ENCODE measurements at regions not wholly inside any gene's neighbourhood (a gene's known extent, or its start where the extent isn't known, plus 50 kb on each side); places are given as distances from the start of the nearest gene placed in this dataset.
"Not testable (repeated sequence)": the region's sequence is repeated elsewhere in the genome, so short reads cannot be mapped to it uniquely, and the experiment has no call there.

GRCh38 chr5:6096101-6096500, 282.2 kb downstream of the MED10 start:
- no peaks in the 10 kb centered on the region for H3K27me3 ChIP-seq (ENCODE audit: insufficient read depth, low read length, poor library complexity)
- H3K4me3 ChIP-seq (ENCODE audit: low read depth in 1 of 2, low read length in 2 of 2) = no peak overlapping the region
- H4K20me1 ChIP-seq (ENCODE audit: insufficient read depth, low read length) = no peaks in the 10 kb centered on the region
- H2AFZ ChIP-seq (ENCODE audit: low read depth, low read length) = no peak overlapping the region
- DNase-seq = no peak
- no peak overlapping the region for H3K27ac ChIP-seq (ENCODE audit: low read length)
- no peaks in the 10 kb centered on the region for H3K79me2 ChIP-seq (ENCODE audit: insufficient read depth, low read length)
- H3K36me3 ChIP-seq (ENCODE audit: insufficient read depth, low read length) = no peaks in the 10 kb centered on the region
- no peaks in the 10 kb centered on the region for H3K9me3 ChIP-seq (ENCODE audit: insufficient read depth, low read length, severe bottlenecking)
- H3K4me2 ChIP-seq (ENCODE audit: insufficient read depth, low read length) = no peak overlapping the region
- TF ChIP-seq, protein P1, sequence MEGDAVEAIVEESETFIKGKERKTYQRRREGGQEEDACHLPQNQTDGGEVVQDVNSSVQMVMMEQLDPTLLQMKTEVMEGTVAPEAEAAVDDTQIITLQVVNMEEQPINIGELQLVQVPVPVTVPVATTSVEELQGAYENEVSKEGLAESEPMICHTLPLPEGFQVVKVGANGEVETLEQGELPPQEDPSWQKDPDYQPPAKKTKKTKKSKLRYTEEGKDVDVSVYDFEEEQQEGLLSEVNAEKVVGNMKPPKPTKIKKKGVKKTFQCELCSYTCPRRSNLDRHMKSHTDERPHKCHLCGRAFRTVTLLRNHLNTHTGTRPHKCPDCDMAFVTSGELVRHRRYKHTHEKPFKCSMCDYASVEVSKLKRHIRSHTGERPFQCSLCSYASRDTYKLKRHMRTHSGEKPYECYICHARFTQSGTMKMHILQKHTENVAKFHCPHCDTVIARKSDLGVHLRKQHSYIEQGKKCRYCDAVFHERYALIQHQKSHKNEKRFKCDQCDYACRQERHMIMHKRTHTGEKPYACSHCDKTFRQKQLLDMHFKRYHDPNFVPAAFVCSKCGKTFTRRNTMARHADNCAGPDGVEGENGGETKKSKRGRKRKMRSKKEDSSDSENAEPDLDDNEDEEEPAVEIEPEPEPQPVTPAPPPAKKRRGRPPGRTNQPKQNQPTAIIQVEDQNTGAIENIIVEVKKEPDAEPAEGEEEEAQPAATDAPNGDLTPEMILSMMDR (IDR thresholded peaks at IDR 0.05; ENCODE audit: borderline replicate concordance, extremely low read depth, low read length, poor library complexity, severe bottlenecking) = no peak
- TF ChIP-seq EZH2 (IDR thresholded peaks at IDR 0.05; ENCODE audit: borderline replicate concordance, low read depth, low read length, severe bottlenecking) = no peak
- H3K9ac ChIP-seq (ENCODE audit: low read depth, low read length) = no peak overlapping the region
- no peak for ATAC-seq (ENCODE audit: insufficient read depth, low read depth)
- no peaks in the 10 kb centered on the region for H3K4me1 ChIP-seq (ENCODE audit: insufficient read depth, low read length)

GRCh38 chr5:6094180-6094579, 284.2 kb downstream of the MED10 start:
- H3K9ac ChIP-seq (ENCODE audit: low read depth, low read length); H3K79me2 ChIP-seq (ENCODE audit: insufficient read depth, low read length); H3K27ac ChIP-seq (ENCODE audit: low read length); H2AFZ ChIP-seq (ENCODE audit: low read depth, low read length); H3K9me3 ChIP-seq (ENCODE audit: insufficient read depth, low read length, severe bottlenecking); H3K4me3 ChIP-seq (ENCODE audit: low read depth in 1 of 2, low read length in 2 of 2); H3K36me3 ChIP-seq (ENCODE audit: insufficient read depth, low read length); DNase-seq; H3K27me3 ChIP-seq (ENCODE audit: insufficient read depth, low read length, poor library complexity); H3K4me1 ChIP-seq (ENCODE audit: insufficient read depth, low read length); H4K20me1 ChIP-seq (ENCODE audit: insufficient read depth, low read length); H3K4me2 ChIP-seq (ENCODE audit: insufficient read depth, low read length); ATAC-seq (ENCODE audit: insufficient read depth, low read depth): not testable (repeated sequence)

DNA sequence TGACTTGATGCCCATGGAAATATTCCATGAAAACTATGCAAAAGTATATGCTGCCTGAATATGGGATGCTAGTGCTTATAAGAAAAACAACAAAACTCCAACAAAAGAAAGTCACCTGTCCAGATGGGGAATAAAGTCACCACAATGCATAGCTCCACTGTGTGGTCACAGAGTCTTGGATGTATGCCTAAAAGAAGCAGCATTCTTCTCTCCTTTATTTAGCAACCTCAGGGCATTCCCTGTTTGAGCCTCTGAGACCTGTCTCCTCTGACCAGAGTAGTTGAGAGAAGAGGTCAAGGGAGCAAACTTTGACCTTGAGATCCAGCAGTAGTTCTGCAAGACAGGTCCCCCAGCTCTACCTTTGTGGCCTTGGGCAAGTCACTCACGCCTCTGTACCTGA, 287.5 kb downstream of the MED10 start:
- Histone ChIP-seq H2AFZ (ENCODE audit: low read depth, low read length) (no peak overlapping the region), H3K9me3 (ENCODE audit: insufficient read depth, low read length, severe bottlenecking) (no peaks in the 10 kb centered on the region), H3K27ac (ENCODE audit: low read length) (no peak overlapping the region), H4K20me1 (ENCODE audit: insufficient read depth, low read length) (no peaks in the 10 kb centered on the region), H3K79me2 (ENCODE audit: insufficient read depth, low read length) (no peaks in the 10 kb centered on the region), H3K9ac (ENCODE audit: low read depth, low read length) (no peak overlapping the region), H3K4me3 (ENCODE audit: low read depth in 1 of 2, low read length in 2 of 2) (no peak overlapping the region), H3K36me3 (ENCODE audit: insufficient read depth, low read length) (no peaks in the 10 kb centered on the region), H3K27me3 (ENCODE audit: insufficient read depth, low read length, poor library complexity) (no peaks in the 10 kb centered on the region), H3K4me1 (ENCODE audit: insufficient read depth, low read length) (no peaks in the 10 kb centered on the region), H3K4me2 (ENCODE audit: insufficient read depth, low read length) (no peak overlapping the region)
- no peak for ATAC-seq (ENCODE audit: insufficient read depth, low read depth)
- no peak for TF ChIP-seq EZH2 (IDR thresholded peaks at IDR 0.05; ENCODE audit: borderline replicate concordance, low read depth, low read length, severe bottlenecking)
- TF ChIP-seq, protein P1 (IDR thresholded peaks at IDR 0.05; ENCODE audit: borderline replicate concordance, extremely low read depth, low read length, poor library complexity, severe bottlenecking) = no peak
- no peak for DNase-seq

DNA sequence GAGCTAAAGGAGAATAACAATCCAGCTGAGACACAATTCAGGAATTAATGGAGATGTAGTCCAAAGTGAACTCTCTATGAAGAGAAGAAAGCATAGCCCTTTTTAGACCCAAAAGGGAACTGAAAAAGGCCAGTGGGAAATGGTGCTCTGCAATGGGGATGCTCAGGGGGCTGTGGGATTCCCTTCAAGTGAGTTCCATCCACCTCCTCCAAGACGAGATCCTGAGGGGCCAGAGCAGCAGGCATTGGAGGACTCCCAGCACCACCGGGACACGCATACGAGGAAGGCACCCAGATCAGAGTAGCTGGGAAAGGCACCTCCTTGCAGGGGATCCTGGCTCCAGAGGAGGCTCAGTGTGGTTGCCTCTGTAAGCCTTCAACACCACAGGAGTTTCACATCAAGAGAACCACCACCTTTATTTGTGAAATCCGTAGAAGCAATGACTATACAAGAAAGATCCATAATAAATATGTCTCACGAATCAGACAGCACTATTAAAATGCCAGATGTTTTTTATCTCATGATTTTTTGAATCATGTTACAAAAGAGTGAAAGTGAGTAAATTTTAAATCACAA, 288.2 kb downstream of the MED10 start:
- Histone ChIP-seq H3K9ac (ENCODE audit: low read depth, low read length) (no peak overlapping the region), H3K9me3 (ENCODE audit: insufficient read depth, low read length, severe bottlenecking) (no peaks in the 10 kb centered on the region), H3K4me3 (ENCODE audit: low read depth in 1 of 2, low read length in 2 of 2) (no peak overlapping the region), H3K27me3 (ENCODE audit: insufficient read depth, low read length, poor library complexity) (no peaks in the 10 kb centered on the region), H4K20me1 (ENCODE audit: insufficient read depth, low read length) (no peaks in the 10 kb centered on the region), H3K4me1 (ENCODE audit: insufficient read depth, low read length) (no peaks in the 10 kb centered on the region), H3K79me2 (ENCODE audit: insufficient read depth, low read length) (no peaks in the 10 kb centered on the region), H3K27ac (ENCODE audit: low read length) (no peak overlapping the region), H3K36me3 (ENCODE audit: insufficient read depth, low read length) (no peaks in the 10 kb centered on the region), H3K4me2 (ENCODE audit: insufficient read depth, low read length) (no peak overlapping the region), H2AFZ (ENCODE audit: low read depth, low read length) (no peak overlapping the region)
- DNase-seq = no peak
- no peak for TF ChIP-seq EZH2 (IDR thresholded peaks at IDR 0.05; ENCODE audit: borderline replicate concordance, low read depth, low read length, severe bottlenecking)
- TF ChIP-seq, protein P1 (IDR thresholded peaks at IDR 0.05; ENCODE audit: borderline replicate concordance, extremely low read depth, low read length, poor library complexity, severe bottlenecking) = no peak
- ATAC-seq (ENCODE audit: insufficient read depth, low read depth) = no peak
